ENCODE measurements at regions not wholly inside any gene's neighbourhood (a gene's known extent, or its start where the extent isn't known, plus 50 kb on each side); places are given as distances from the start of the nearest gene placed in this dataset.

DNA sequence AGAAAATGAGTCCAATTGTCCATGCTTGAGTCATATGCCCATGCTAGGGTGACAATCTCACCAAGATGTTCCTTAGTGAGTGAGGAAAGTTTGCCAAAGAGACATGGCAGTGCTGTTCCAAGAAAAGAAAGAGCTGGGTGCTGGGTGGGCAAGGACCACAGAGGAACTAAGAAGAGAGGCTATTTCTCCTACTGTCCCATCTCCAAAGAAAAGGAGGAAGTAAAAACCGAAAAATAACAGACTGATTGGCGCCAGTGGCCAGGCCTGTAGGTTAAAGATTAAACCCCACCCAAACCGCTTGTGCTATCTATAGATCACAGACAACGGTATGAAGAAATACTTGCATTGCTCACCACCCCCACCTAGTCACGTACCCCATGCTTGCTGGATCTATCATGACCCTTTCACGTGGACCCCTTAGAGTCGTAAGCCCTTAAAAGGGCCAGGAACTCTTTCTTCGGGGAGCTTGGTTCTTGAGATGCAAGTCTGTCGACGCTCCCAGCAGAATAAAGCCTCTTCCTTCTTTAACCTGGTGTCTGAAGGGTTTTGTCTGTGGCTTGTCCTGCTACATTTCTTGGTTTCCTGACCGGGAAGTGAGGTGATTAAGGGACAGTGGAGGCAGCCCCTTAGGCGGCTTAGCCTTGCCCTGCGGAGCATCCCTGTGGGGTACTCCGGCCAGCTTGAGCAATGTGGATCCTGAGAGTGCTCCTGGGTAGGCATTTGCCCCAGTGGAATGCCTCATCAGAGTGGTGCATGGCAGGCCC is 606.5 kb downstream of the UQCRFS1 start:
- no peaks in the 10 kb centered on the region for H3K27me3 ChIP-seq
- H3K4me1 ChIP-seq = no peaks in the 10 kb centered on the region
- no peak overlapping the region for H3K27ac ChIP-seq
- no peak overlapping the region for H3K4me3 ChIP-seq
- peaks cover 0 to 28% (median 0%) of the 10 kb centered on the region in 11 donors for H3K9me3 ChIP-seq
- TF ChIP-seq, protein P1, sequence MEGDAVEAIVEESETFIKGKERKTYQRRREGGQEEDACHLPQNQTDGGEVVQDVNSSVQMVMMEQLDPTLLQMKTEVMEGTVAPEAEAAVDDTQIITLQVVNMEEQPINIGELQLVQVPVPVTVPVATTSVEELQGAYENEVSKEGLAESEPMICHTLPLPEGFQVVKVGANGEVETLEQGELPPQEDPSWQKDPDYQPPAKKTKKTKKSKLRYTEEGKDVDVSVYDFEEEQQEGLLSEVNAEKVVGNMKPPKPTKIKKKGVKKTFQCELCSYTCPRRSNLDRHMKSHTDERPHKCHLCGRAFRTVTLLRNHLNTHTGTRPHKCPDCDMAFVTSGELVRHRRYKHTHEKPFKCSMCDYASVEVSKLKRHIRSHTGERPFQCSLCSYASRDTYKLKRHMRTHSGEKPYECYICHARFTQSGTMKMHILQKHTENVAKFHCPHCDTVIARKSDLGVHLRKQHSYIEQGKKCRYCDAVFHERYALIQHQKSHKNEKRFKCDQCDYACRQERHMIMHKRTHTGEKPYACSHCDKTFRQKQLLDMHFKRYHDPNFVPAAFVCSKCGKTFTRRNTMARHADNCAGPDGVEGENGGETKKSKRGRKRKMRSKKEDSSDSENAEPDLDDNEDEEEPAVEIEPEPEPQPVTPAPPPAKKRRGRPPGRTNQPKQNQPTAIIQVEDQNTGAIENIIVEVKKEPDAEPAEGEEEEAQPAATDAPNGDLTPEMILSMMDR (IDR thresholded peaks at IDR 0.05) = no peak
- intact Hi-C loops (cut with DNase I) = no loop called here
- ATAC-seq (no peak), DNase-seq (no peak)
- no peaks in the 10 kb centered on the region for H3K36me3 ChIP-seq
- 84% methylated on average over 14 of the region's 14 CpGs for WGBS, 2 donors

DNA sequence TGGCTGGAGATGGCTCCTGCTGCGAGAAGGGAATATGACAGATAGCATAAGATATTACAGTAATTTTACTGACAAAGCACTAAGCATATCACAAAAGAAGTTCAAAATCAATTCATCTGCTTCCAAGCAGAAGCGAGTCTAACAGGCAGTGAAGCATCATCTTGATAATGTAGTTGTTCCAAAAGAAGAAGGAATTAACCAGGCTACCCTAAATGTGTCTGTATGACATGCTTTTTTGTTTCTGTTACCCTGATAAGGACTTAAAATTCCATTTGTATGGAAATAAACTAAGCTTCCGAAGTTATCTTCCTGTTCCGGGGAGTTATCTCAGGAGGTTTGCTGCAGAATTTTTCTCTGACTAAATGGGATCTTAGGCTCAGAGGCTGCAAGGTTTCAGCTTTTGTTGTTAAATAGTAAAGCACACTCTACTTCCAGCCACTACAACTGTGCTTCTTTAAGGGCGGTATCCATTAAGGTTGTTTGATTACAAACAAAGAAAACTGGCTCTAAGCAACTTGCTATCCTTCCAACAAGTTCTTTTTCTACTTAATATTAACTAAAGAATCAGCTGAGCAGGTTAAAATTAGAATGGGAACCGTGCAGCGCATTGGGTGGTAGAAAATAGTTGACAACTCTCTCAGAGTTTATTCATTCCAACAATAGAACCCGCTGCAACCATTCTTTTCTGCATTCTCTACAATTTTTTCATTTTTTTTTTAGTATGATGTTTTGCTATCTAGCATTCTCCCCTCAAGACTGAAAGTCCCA is 607.3 kb downstream of the UQCRFS1 start:
- Histone ChIP-seq H3K4me1 (no peaks in the 10 kb centered on the region), H3K9me3 (peaks cover 0 to 28% (median 0%) of the 10 kb centered on the region in 11 donors), H3K27me3 (no peaks in the 10 kb centered on the region), H3K4me3 (no peak overlapping the region), H3K27ac (no peak overlapping the region), H3K36me3 (no peaks in the 10 kb centered on the region)
- ATAC-seq (no peak), DNase-seq (no peak)
- WGBS, 2 donors = 72 to 76% methylated on average over 8 of the region's 8 CpGs
- intact Hi-C loops (cut with DNase I) = no loop called here
- TF ChIP-seq, protein P1 (IDR thresholded peaks at IDR 0.05) = no peak

DNA sequence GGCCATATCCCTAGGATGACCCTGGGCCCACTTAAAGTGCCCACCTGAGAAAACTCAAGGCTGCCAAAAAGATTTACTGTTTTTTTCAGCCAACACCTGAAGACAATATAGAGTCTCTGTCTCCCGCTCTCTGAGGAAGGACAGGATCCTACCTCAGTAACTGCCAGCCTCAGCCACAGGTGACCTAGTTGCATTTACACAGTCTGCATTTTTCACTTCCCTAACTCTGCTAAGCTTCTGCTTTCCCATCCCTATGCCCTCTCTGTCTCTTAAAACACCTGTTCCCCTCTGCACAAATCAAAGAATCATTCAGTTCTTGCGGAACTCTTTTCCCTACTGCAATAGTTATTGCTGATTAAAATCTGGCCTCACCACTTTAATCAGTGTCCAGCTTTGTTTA is 609.5 kb downstream of the UQCRFS1 start:
- Histone ChIP-seq H3K27ac (no peak overlapping the region), H3K4me1 (no peaks in the 10 kb centered on the region), H3K36me3 (no peaks in the 10 kb centered on the region), H3K27me3 (peaks cover 0 to 9% (median 0%) of the 10 kb centered on the region in 7 donors), H3K9me3 (peaks cover 0 to 24% (median 0%) of the 10 kb centered on the region in 11 donors), H3K4me3 (no peak overlapping the region)
- DNase-seq (no peak), ATAC-seq (no peak)
- intact Hi-C loops (cut with DNase I) = no loop called here
- TF ChIP-seq, protein P1 (IDR thresholded peaks at IDR 0.05) = no peak
- 95 to 96% methylated on average over 2 of the region's 2 CpGs for WGBS, 2 donors

DNA sequence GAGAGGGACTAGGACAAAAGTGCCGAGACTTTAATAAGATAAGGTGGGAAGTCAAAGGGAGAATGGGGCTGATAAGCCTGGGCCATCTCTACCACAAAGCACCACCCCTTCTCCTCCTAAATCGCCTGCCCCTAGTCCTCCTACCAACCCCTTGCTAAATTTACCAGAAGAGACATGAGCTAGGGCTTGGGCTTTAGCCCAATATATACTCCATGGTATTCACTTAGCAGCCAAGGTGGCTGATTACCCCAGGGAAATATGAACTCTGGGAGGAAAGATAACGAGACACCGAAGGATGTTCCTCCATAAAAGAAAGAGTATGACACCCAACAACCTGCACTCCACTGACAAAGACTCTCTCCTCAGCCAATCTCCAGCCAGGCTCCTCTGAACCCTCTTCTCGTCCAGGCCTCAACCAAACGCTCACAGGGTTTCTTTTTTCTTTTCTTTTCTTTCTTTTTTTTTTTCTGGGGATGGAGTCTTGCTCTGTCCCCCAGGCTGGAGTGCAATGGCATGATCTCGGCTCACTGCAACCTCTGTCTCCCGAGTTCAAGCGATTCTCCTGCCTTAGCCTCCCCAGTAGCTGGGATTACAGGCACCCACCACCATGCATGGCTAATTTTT is 610.2 kb downstream of the UQCRFS1 start:
- ATAC-seq (no peak), DNase-seq (no peak)
- Histone ChIP-seq H3K4me3 (no peak overlapping the region), H3K4me1 (no peaks in the 10 kb centered on the region), H3K27me3 (peaks cover 0 to 9% (median 0%) of the 10 kb centered on the region in 7 donors), H3K27ac (no peak overlapping the region), H3K9me3 (peaks cover 0 to 18% (median 0%) of the 10 kb centered on the region in 11 donors), H3K36me3 (no peaks in the 10 kb centered on the region)
- TF ChIP-seq, protein P1 (IDR thresholded peaks at IDR 0.05) = no peak
- intact Hi-C loops (cut with DNase I) = no loop called here
- WGBS, 2 donors = 73 to 74% methylated on average over 9 of the region's 9 CpGs

Measured in heart right ventricle (tissue), 16 donors.